GM19240 (cell line): ENCODE measurements at regions not wholly inside any gene's neighbourhood (a gene's known extent, or its start where the extent isn't known, plus 50 kb on each side); places are given as distances from the start of the nearest gene placed in this dataset.
"Not testable (repeated sequence)": the region's sequence is repeated elsewhere in the genome, so short reads cannot be mapped to it uniquely, and the experiment has no call there.

Source experiments
- DNase-seq: peaks from one replicate; pipeline ENCODE4 v3.0.0; 2011; ENCODE audit warnings: low spot score; ENCODE audit not compliant: insufficient read length

DNA sequence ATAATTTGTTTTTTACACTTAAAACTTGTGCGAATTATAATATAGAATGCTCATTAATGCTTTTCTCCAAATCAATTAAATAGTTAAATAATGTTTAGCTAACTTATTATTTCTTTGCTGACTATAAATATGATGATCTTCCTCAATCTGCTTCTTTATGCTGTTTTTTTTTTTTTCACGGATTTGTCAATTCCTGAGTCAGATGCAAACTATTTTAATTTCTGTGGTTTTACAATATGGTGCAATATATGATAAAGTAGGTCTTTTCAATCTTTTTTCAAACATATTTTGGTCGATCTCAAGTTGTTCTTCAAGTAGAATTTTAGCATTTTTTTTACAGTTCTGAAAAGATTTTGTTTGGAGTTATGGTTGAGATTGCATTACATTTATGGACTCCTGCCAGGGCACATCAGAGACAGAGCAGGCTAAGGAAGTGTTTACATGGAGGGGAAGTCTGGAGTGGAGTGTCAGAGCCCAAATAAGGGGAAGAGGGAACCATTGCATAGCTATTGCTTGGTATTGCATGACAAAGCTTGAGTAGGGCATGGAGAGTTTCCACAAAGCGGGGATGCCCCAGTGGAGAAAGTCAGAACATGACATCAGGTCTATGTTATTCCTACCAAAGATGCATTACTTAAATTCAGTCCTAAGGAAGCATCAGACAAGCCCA, 204.4 kb downstream of the OTUD1 start:
- DNase-seq: no peak

GRCh38 chr10:23648618-23649017, 209.7 kb downstream of the OTUD1 start:
- no peak for DNase-seq

DNA sequence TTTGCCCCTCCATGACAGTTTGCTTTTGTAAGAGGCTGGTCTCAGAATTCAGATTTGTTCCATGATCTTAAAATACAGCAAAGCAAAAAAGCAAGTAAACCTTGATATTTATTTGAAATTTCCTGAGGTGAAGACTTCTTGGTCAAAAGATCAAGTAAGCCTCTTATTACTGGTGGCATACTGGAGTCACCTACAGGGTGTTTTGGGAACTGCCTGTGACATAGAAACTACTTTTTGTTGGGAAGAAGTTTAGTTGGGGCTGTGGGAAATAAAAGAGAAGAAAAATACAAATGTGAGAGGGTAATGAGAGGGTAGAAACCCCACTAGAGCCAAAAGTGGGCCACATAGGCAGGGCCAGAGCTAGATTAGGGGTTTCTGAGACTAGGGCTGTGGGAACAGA, 217.9 kb downstream of the OTUD1 start:
- no peak for DNase-seq

DNA sequence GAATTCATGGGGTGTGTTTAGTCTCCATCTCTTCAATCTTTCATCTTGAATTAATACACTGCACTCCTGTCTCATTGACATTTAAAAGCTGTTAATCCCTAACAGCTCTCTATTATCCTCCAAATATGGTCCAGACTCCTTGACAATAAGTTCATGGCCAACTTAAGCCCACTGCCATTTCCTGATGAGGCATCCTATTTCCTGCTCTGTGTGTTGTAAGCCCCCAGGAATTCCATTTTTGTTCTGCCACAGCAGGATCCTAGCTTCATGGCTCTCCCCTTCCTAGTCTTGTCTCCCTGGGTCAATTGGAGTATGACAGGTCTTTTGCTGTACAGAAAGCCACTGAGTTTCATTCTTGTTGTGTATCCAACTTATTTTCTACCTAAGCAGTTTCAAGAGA, 218.8 kb downstream of the OTUD1 start:
- DNase-seq: no peak

GRCh38 chr10:23671866-23672265, 233.0 kb downstream of the OTUD1 start:
- DNase-seq: not testable (repeated sequence)

- no peak for DNase-seq
Measured at GRCh38 chr10:23675585-23675984, 236.7 kb downstream of the OTUD1 start.

DNA sequence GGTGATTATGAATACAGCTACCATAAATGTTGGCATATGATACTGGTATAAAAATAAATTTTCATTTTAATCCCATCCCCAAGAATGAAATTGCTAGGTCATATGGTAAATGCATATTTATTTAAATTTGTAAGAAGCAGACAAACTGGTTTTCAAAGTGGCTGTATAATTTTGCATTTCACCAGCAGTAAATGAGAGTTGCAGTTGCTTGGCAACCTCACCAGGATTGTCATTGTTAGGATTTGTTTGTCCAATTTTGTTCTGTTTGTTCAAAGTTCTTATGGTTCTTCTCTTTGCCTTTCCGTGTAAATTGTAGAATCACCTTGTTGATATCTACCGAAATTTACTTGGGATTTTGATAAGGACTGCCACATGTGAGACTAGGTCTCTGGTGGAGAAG, 237.4 kb downstream of the OTUD1 start:
- DNase-seq: no peak

DNA sequence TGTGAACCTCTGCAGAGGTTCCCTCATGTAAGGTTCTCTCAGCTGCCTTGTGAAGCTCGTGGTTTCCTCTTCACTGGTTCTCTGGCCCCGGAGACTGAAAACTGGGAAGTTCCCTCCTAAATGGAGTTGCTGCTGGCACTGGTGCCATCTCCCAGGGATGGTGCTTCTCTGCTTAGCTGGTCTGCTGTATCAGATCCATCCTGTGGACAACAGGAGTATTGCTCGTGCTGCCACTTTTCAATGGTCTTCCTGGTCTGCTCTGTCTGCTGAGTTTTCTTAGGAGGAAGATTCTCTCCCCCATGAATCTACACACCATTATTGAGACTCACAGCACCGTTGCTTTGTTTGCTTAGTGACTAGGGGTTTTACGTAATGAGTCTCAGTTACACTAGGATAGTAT, 247.8 kb downstream of the OTUD1 start:
- no peak for DNase-seq

GRCh38 chr10:23692736-23693135, 253.9 kb downstream of the OTUD1 start:
- DNase-seq: no peak

DNA sequence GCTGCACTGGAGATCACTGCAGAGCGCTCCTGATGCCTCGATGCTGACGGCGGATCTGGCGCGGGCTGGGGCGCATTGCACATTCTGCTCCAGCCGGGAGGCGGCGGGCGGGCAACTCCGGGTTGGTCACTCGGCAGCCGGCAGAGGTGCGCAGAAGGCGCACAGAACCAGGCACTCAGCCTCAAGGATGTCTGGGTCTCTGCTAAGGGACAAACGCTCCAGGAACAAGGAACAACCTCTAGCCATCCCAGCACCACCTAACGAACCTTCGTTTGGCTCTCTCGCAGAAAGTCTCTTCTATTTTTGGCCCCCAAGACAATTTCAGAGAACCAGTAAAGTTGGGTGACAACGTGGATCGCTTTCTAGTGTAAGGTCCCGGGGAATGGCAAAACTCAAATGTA, 254.6 kb downstream of the OTUD1 start:
- DNase-seq: no peak

DNA sequence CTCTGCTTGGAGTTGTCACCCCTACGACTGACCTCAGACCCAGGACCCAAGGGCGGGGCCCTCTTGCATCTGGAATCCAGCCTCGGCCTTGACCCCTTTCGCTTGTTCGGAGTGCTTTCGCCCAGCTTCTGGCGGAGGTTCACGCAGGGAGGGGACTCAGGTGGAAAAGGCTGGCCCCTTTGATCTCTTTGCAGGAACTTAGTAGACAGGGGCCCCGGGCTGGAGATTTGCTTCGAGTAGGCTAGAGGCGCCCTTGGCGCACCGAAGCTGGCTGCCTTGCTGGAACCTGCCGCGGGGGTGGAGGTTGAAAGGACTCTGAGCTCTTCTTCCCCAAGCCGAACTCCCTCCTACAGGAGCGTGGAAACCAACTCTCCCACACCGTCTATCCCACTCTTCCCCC, 255.1 kb downstream of the OTUD1 start:
- no peak for DNase-seq

DNA sequence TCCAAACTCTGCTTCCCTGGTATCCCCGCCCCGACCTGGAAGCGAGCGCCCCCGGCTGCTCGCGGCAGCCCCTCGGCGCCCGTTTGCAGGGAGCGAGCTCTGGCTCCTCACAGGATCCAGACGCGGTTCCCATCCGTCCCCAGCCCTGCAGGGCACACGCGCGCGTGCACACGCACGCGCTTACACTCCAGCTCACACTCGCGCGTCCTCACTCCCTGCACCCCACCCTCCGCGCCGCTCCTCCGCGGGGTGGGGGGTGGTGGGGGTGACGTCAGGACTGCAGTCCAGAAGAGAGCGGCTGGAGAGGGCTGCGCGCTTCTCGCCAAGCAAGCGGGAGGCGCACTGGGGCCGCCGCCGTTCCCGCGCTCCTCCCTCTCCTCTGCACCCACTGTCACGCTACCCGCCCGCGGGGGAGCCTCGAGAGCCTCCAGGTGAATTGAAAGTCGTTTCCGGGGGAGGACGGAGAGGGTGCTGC, 255.6 kb downstream of the OTUD1 start:
- DNase-seq: no peak

DNA sequence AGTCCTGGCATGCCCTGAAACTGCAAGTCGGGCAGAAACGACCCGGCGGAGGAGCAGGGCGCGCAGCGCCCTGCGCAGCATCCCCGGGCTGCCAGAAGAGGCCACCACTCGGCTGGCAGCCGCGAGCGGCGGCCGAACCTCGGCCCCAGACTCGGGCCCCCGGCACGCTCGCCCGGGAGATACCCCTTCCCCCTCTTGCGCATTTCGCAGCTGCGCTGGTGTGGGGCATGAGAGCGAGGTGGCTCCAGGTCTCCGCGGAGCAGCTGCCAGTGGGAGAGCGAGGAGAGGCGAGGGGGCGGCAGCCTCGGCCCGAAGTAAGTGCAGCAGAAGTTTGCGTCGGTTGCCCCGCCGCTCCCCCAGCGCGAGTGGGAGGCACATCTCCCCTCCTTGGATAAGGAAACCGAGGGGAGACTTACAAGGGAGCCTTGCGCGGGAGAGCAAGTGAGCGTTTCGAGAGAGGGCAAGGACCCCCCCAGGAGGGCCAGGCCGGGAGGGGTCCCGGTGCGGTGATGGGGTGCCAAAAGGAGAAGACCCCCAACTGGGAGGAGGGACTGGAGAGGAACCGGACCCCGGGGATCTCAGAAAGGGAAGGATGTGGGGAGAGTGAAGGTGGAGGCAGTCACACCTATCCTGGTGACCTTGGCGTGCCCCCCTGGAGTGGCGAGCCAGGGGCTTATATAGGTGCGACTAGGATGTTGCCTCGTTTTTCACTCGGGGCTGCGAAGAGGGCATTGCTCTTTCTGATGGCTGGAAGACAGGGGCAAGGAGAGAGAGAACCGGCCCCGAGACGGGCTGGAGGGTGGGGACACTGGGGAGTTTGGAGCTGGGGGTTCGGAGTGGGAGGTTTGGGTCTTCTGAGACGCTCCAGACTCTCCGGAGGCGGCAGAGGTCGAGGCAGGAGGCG, 256.3 kb downstream of the OTUD1 start:
- no peak for DNase-seq

GRCh38 chr10:23695825-23696420, 257.0 kb downstream of the OTUD1 start:
- no peak for DNase-seq

DNA sequence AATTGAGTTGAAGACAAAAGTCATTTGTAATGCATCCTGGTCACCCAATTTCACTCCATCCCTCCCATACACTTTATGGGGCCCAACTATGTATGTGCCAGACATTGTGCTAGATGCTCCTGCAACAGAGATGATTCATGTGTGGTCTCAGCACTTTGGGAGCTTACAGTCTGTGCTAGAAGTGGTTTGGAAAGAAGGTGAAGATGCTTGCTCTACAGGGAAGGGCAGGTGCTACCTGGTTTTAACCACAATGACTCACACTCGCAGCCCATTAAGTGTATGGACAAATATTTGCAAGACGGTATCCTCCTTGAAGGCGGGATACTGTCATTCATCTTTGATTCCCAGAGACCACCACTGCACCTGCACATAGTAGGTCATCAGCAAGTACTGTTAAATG, 257.6 kb downstream of the OTUD1 start:
- DNase-seq: no peak

GRCh38 chr10:23702977-23703414, 264.1 kb downstream of the OTUD1 start:
- DNase-seq: peak; percentile 19

DNA sequence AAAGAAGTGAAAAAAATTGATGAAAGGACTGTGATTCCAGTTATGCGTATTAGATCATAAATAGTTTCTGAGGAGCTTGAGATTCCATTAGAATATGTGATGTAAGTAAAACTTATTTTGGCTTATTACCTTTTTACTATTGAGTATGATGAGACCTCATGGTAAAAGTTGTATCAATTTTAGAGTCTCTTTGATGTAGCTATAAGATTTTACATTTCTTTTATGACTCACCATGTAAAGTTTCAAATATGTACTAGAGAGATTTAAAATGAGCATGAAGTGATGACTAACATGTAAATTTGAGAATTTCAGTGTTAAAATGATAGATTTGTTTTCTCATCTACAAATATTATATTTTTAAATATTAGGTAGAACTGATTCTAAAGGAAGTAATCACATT, 276.5 kb downstream of the OTUD1 start:
- DNase-seq: no peak

DNA sequence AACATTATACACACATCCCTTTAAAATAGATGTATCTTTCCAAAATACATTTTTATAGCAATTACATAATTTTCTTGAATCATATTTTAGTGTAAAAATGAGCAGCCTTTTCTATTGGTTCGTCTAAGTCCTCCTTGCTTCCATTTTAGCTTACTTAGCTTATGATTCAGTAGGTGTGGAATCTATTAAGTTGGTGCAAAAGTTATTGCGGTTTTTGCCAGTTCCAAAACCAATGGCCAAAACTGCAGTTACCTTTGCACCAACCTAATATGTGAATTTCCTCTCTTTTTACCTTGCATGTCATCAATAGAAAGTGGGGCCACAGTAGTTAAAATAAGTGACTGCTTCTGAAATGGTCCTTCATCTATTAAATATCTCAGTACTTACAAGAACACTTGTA, 279.0 kb downstream of the OTUD1 start:
- DNase-seq: no peak

DNA sequence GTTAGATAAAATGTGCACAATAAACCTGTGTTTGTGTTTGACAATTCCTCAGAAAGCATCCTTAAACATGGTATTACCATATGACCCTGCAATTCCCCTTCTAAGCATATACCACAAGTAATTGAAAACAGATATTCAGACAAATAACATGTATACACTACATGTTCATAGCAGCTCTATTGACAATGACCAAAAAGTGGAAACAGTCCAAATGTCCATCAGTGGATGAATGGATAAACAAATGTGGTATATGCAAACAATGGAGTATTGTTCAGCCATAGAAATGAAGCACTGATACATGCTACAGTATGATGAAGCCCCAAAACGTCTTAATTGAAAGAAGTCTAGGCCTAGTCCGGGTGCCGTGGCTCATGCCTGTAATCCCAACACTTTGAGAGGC, 280.1 kb downstream of the OTUD1 start:
- no peak for DNase-seq

- no peak for DNase-seq
Measured at GRCh38 chr10:23723796-23724195, 284.9 kb downstream of the OTUD1 start.

DNA sequence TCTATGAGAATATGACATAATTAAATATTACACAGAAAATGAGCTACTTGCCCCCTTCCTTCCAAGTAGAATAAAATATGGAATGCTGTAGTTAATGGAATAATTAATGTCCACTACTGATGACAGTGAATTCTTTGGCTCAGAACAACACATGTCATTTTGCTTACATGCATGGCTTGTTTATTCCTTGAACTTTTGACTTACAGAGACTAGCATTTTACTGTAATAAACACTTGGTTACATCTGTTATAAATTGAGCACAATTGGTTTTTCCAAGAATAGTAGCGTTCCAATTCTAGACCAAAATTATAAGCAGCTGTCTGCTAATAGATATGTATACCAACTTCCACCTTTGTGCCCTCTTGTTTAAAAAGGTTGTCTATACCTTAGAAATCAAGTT, 286.7 kb downstream of the OTUD1 start:
- no peak for DNase-seq

- DNase-seq: no peak
Measured at GRCh38 chr10:23742368-23742767, 303.5 kb downstream of the OTUD1 start.
